Heart left ventricle (tissue), 16 donors: ENCODE measurements at regions not wholly inside any gene's neighbourhood (a gene's known extent, or its start where the extent isn't known, plus 50 kb on each side); places are given as distances from the start of the nearest gene placed in this dataset.
A peak's percentile ranks its signal among the peaks of the same experiment; 100 is the strongest.

Source experiments
- ATAC-seq, 4 donors: fragments of 200-7000 bp; cut with Tn5 transposase; one replicate each; pipeline ENCODE4 v1.9.1; 2020 to 2022; ENCODE audit warnings: moderate library complexity in 4 of 4, mild to moderate bottlenecking in 3 of 4, moderate number of reproducible peaks in 1 of 4
- DNase-seq, 5 donors: peaks; one replicate each; pipeline ENCODE4 v3.0.0-alpha.2; 2020
- H3K27ac ChIP-seq, 12 donors: fragments of 200-600 bp; sonication (generic) in 4 of 12; one replicate each; pipeline versions ENCODE4 v1.5.0 to v1.8.0; 2016 to 2022; ENCODE audit warnings: mild to moderate bottlenecking in 2 of 12
- H3K27me3 ChIP-seq, 9 donors: fragments of 200-600 bp; sonication (generic) in 2 of 9; one replicate each; pipeline versions ENCODE4 v1.5.1 to v1.8.0; 2016 to 2022; ENCODE audit warnings: mild to moderate bottlenecking in 3 of 9
- H3K36me3 ChIP-seq, 9 donors: fragments of 200-600 bp; sonication (generic) in 2 of 9; one replicate each; pipeline versions ENCODE4 v1.5.0 to v1.8.0; 2018 to 2022; ENCODE audit warnings: mild to moderate bottlenecking in 2 of 9
- H3K4me1 ChIP-seq, 12 donors: fragments of 200-600 bp; sonication (generic) in 4 of 12; one replicate each; pipeline versions ENCODE4 v1.5.0 to v1.8.0; 2016 to 2022; ENCODE audit warnings: mild to moderate bottlenecking in 3 of 12
- H3K4me3 ChIP-seq, 12 donors: fragments of 200-600 bp; sonication (generic) in 4 of 12; one replicate each; pipeline versions ENCODE4 v1.5.0 to v1.8.0; 2017 to 2022; ENCODE audit warnings: mild to moderate bottlenecking in 9 of 12, moderate library complexity in 4 of 12
- H3K9me3 ChIP-seq, 12 donors: fragments of 200-600 bp; sonication (generic) in 4 of 12; one replicate each; pipeline versions ENCODE4 v1.5.0 to v1.8.0; 2016 to 2022; ENCODE audit warnings: mild to moderate bottlenecking in 1 of 12
- POLR2A ChIP-seq, 2 donors: fragments of 450-650 bp; IDR thresholded peaks; one replicate each; pipeline ENCODE4 v1.6.1; 2017; ENCODE audit warnings: antibody characterized with exemption in 2 of 2, mild to moderate bottlenecking in 2 of 2, moderate library complexity in 2 of 2
- WGBS, 4 donors: extraction: QIAGEN DNeasy Blood & Tissue Kit in 2 of 4; methylation state at CpG; one replicate each; pipeline versions ENCODE4 v1.1.5 to v1.1.7; 2013 to 2018; 5-methylcytosine and 5-hydroxymethylcytosine counted together
- intact Hi-C, 10 donors: fragments of 100-400 bp; cut with DNase I; formaldehyde crosslinking; loops; one replicate each; pipeline versions ENCODE4 v1.11.1 to v1.14.2; 2022
- TF ChIP-seq, protein P1 (sequence below), 12 donors: fragments of 200-600 bp; sonication (generic) in 4 of 12; IDR thresholded peaks; one replicate each; pipeline versions ENCODE4 v1.5.0 to v1.8.0; 2018 to 2022; ENCODE audit warnings: antibody characterized with exemption in 12 of 12, mild to moderate bottlenecking in 5 of 12
- donor health status: ischemic (EF 13 %, LVEDD 7.1; RV severe dilation, severe dysfunction).
- donor health status: healthy with polysubstance abuse.
- donor health status: DM: no; HTN: yes; CAD: no.
- donor health status: DM: no; HTN: no; CAD: no.
- donor health status: ischemic (EF 25% LVEDD 6.9; RV normal size, moderate dysfunction).
- donor health status: ischemic (EF 25% LVEDD 5.7; RV mildly dilated, moderate dysfunction).
- donor health status: healthy.
- donor health status: DM: yes; HTN: yes; CAD: no.
- donor health status: ischemic (EF 35%, LVEDD 5.7; RV mildly dilated, moderate dysfunction).
- donor health status: nonischemic (EF 11% LVEDD 7.7; RV severe dilation, severe dysfunction).
- donor health status: DM: yes; HTN: yes; CAD: no.
- donor health status: PGD.
- donor health status: ischemic (EF 29% LVEDD 5.4; RV normal size, mild dysfunction).
- donor health status: nonischemic (EF 23%, LVEDD 6.1; RV moderate dilation, normal function).

DNA sequence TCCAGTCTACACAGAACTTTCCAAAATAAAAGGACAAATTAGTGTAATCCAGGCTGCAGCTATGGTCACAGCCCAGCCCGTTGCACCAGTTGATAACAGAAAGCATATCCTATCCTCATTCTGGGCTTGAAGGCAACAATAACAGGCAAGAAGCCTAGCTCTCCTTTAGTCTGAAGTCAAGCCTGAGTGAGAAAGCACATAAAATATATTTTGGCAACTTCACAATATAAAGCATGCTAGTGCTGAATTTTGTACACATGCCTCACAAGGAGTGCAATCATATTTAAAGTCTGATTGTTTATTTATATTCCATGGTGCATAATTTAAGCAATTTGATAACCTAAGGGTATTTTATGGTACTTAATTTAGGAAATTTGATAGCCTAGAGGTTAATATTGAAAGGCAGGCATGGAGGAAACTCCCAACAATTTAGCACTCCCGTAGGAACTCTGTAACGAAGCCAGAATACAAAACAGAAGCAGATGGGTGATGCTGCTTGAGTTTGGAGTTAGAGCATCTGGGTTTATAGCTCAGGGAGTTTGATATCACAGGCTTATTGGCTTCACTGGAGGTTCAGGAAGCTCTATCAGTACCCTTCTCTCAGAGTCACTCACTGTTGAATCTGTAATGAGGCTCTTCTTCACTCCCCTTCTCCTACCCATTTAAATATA, 1199.1 kb upstream of the GYPC start:
- no peak overlapping the region for H3K27ac ChIP-seq
- H3K27me3 ChIP-seq = no peaks in the 10 kb centered on the region
- TF ChIP-seq, protein P1, sequence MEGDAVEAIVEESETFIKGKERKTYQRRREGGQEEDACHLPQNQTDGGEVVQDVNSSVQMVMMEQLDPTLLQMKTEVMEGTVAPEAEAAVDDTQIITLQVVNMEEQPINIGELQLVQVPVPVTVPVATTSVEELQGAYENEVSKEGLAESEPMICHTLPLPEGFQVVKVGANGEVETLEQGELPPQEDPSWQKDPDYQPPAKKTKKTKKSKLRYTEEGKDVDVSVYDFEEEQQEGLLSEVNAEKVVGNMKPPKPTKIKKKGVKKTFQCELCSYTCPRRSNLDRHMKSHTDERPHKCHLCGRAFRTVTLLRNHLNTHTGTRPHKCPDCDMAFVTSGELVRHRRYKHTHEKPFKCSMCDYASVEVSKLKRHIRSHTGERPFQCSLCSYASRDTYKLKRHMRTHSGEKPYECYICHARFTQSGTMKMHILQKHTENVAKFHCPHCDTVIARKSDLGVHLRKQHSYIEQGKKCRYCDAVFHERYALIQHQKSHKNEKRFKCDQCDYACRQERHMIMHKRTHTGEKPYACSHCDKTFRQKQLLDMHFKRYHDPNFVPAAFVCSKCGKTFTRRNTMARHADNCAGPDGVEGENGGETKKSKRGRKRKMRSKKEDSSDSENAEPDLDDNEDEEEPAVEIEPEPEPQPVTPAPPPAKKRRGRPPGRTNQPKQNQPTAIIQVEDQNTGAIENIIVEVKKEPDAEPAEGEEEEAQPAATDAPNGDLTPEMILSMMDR (IDR thresholded peaks at IDR 0.05) = no peak
- TF ChIP-seq POLR2A (IDR thresholded peaks at IDR 0.05) = no peak
- no peaks in the 10 kb centered on the region for H3K36me3 ChIP-seq
- intact Hi-C loops = no loop called here
- H3K4me1 ChIP-seq = no peaks in the 10 kb centered on the region
- H3K4me3 ChIP-seq = no peak overlapping the region
- H3K9me3 ChIP-seq = peaks cover 0 to 4% (median 0%) of the 10 kb centered on the region in 12 donors
- WGBS, 4 donors = 48 to 66% (median 58%) methylated on average over 3 of the region's 3 CpGs
- DNase-seq = no peak
- ATAC-seq = no peak

DNA sequence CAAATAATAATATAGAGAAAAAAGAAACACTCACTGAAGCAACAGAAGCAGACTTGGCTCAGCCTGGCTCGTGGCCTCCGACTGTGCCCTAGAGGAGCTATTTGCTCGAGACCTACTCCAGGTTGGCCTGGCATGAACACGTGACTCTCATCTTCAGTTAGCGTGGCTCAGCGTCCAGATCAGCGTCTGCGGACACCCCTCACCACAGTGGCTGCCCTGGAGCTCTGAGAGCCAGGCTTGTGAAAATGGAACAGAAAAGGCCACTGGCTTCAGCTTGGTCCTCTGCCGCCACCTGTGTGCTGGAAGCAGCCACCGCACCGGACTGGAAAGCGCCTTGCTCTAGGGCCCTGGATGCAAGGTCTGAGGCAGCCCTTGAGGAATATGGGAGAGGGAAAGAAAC, 1184.0 kb upstream of the GYPC start:
- Histone ChIP-seq H3K4me3 (no peak overlapping the region), H3K36me3 (no peaks in the 10 kb centered on the region), H3K9me3 (peaks cover 0 to 12% (median 0%) of the 10 kb centered on the region in 12 donors), H3K27ac (no peak overlapping the region), H3K4me1 (no peaks in the 10 kb centered on the region), H3K27me3 (no peaks in the 10 kb centered on the region)
- ATAC-seq = no peak
- TF ChIP-seq, protein P1 (IDR thresholded peaks at IDR 0.05) = no peak
- no peak for TF ChIP-seq POLR2A (IDR thresholded peaks at IDR 0.05)
- DNase-seq = no peak
- intact Hi-C loops = no loop called here
- 46 to 66% (median 52%) methylated on average over 12 of the region's 12 CpGs for WGBS, 4 donors

- ATAC-seq (peak in 1 of 4 donors; percentile 34), DNase-seq (no peak)
- TF ChIP-seq, protein P1 (IDR thresholded peaks at IDR 0.05) = no peak
- no peak for TF ChIP-seq POLR2A (IDR thresholded peaks at IDR 0.05)
- 87 to 92% (median 91%) methylated on average over 10 to 24 of the region's 24 CpGs for WGBS, 4 donors
- Histone ChIP-seq H3K4me3 (no peak overlapping the region), H3K9me3 (peaks cover 0 to 26% (median 3%) of the 10 kb centered on the region in 12 donors), H3K27me3 (no peaks in the 10 kb centered on the region), H3K36me3 (no peaks in the 10 kb centered on the region), H3K4me1 (no peaks in the 10 kb centered on the region), H3K27ac (no peak overlapping the region)
- intact Hi-C loops = no loop called here
Observed at GRCh38 chr2:125479143-125479636, 1176.8 kb upstream of the GYPC start.

DNA sequence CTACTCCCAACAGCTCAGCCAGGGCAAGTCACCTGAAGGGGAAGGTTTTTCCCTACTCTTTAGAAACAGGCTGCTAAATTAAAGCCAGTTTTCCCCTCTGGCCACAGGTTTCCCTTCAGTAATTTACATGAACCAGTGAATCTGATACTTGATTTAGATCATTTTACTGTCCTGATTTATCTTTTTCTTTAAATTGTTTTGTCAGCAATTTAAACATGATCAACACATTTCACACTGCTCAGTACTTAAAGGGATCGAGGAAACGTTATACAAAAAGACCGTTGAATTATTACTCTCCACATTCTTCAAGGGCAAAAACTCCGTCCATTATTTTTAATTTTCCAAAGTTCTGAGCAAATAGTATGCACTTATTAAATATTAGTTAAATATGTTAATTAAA, 1165.7 kb upstream of the GYPC start:
- no peak for ATAC-seq
- H3K27ac ChIP-seq = no peak overlapping the region
- H3K9me3 ChIP-seq = peaks cover 0 to 8% (median 0%) of the 10 kb centered on the region in 12 donors
- intact Hi-C loops = no loop called here
- no peak overlapping the region for H3K4me3 ChIP-seq
- DNase-seq = no peak
- H3K27me3 ChIP-seq = no peaks in the 10 kb centered on the region
- TF ChIP-seq POLR2A (IDR thresholded peaks at IDR 0.05) = no peak
- TF ChIP-seq, protein P1 (IDR thresholded peaks at IDR 0.05) = no peak
- 86 to 93% (median 90%) methylated on average over 4 of the region's 4 CpGs for WGBS, 4 donors
- no peaks in the 10 kb centered on the region for H3K4me1 ChIP-seq
- H3K36me3 ChIP-seq = no peaks in the 10 kb centered on the region
